Peyer's patch (tissue), 4 donors: ENCODE measurements at regions not wholly inside any gene's neighbourhood (a gene's known extent, or its start where the extent isn't known, plus 50 kb on each side); places are given as distances from the start of the nearest gene placed in this dataset.

ENCODE experiments used
- DNase-seq, 3 donors: peaks; one replicate each; pipeline ENCODE4 v3.0.0-alpha.2; 2017 to 2019
- H3K27ac ChIP-seq, 4 donors: fragments of 200-600 bp; sonication (generic); one replicate each; pipeline ENCODE4 v1.5.1; 2016 to 2019
- H3K27me3 ChIP-seq, 2 donors: fragments of 200-600 bp; sonication (generic); one replicate each; pipeline ENCODE4 v1.5.1; 2019
- H3K36me3 ChIP-seq, 3 donors: fragments of 200-600 bp; sonication (generic); one replicate each; pipeline ENCODE4 v1.5.1; 2016 to 2019
- H3K4me1 ChIP-seq, 4 donors: fragments of 200-600 bp; sonication (generic); one replicate each; pipeline ENCODE4 v1.5.1; 2016 to 2019
- H3K4me3 ChIP-seq, 4 donors: fragments of 200-600 bp; sonication (generic); 1 replicate in 3 of 4; 2 replicates in 1 of 4; pipeline ENCODE4 v1.5.1; 2016 to 2019; ENCODE audit warnings: mild to moderate bottlenecking in 1 of 4
- H3K9me3 ChIP-seq, 4 donors: fragments of 200-600 bp; sonication (generic); one replicate each; pipeline ENCODE4 v1.5.1; 2016 to 2019; ENCODE audit warnings: mild to moderate bottlenecking in 1 of 4
- CTCF ChIP-seq, 6 experiments: fragments of 450-650 bp in 4 of 6; fragments of 200-600 bp in 2 of 6; sonication (generic) in 1 of 6; IDR thresholded peaks; one replicate each; pipeline ENCODE4 v1.5.1; 2017 to 2019; ENCODE audit warnings: antibody characterized with exemption in 6 of 6, mild to moderate bottlenecking in 3 of 6, moderate library complexity in 1 of 6
- POLR2A ChIP-seq, 2 donors: fragments of 450-650 bp; IDR thresholded peaks; one replicate each; pipeline ENCODE4 v1.5.1; 2017; ENCODE audit warnings: antibody characterized with exemption in 2 of 2, mild to moderate bottlenecking in 2 of 2, moderate library complexity in 2 of 2

GRCh38 chr5:143557061-143557818 is 153.8 kb upstream of the NR3C1 start:
- H3K36me3 ChIP-seq: no peaks in the 10 kb centered on the region
- no peak overlapping the region for H3K4me3 ChIP-seq
- TF ChIP-seq POLR2A (IDR thresholded peaks at IDR 0.05): no peak
- no peak for TF ChIP-seq CTCF (IDR thresholded peaks at IDR 0.05)
- H3K4me1 ChIP-seq: no peaks in the 10 kb centered on the region
- H3K27ac ChIP-seq: no peak overlapping the region
- DNase-seq: no peak
- H3K27me3 ChIP-seq: no peaks in the 10 kb centered on the region
- H3K9me3 ChIP-seq: no peaks in the 10 kb centered on the region

DNA sequence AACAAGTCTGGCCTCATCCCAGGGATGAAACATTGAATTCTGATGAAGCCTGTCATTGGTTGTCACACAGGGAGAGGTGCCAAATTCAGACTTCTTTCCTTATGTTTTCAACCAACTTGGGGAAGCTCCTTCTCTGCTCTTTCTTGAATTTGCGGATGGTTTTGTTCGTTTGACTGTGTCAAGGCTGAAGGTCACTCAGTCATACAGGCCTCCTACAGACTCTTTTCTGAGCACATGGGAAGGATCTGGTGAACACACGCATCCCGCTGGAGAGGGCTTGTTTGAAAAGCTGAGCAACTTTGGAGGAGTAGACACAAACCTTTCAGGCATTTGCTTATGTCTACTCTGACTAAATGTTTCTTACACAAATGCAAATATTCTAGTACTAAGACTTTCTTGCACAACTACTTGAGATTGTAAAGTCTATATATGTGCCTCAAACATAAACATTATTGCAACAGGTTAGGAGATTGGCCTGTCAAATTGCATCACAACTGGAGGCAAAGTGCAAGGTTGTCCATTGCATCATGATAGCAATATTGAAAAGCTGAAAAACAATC is 151.5 kb upstream of the NR3C1 start:
- H3K9me3 ChIP-seq: no peaks in the 10 kb centered on the region
- no peak overlapping the region for H3K4me3 ChIP-seq
- H3K27ac ChIP-seq: peak overlapping the region in 1 of 4 donors; percentile 55
- no peaks in the 10 kb centered on the region for H3K4me1 ChIP-seq
- H3K36me3 ChIP-seq: no peaks in the 10 kb centered on the region
- DNase-seq: peak in 1 of 3 donors; percentile 58
- TF ChIP-seq CTCF (IDR thresholded peaks at IDR 0.05) (no peak), POLR2A (IDR thresholded peaks at IDR 0.05) (no peak)
- H3K27me3 ChIP-seq: no peaks in the 10 kb centered on the region

DNA sequence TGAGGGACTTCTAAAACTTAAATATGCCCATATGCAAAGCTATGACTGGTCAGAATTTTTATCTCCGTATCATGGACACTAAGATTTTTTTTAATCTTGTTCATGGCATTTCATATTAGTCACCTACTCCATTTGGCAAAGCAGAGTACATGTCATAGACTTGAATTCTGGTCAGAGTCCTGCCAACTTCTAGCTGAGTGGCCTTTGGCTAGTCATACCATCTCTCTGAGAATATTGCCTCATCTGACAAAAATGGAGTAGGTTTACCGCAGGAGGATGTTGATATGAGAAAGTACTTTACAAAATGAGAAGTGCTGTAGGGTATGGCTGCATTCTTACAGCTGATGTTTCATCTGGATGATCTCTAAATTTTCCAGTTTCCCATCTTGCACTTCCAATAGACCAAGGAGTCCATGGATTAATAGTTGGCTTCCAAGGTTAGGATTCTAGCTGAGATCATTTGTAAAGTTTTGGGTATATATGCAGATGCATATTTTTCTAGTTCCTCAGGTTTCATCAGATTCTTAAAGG is 150.8 kb upstream of the NR3C1 start:
- no peaks in the 10 kb centered on the region for H3K9me3 ChIP-seq
- no peaks in the 10 kb centered on the region for H3K27me3 ChIP-seq
- peak overlapping the region in 1 of 4 donors; percentile 55 for H3K27ac ChIP-seq
- DNase-seq: no peak
- H3K36me3 ChIP-seq: no peaks in the 10 kb centered on the region
- H3K4me3 ChIP-seq: no peak overlapping the region
- TF ChIP-seq CTCF (IDR thresholded peaks at IDR 0.05) (no peak), POLR2A (IDR thresholded peaks at IDR 0.05) (no peak)
- H3K4me1 ChIP-seq: no peaks in the 10 kb centered on the region

GRCh38 chr5:143552680-143553079 is 149.2 kb upstream of the NR3C1 start:
- TF ChIP-seq POLR2A (IDR thresholded peaks at IDR 0.05) (no peak), CTCF (IDR thresholded peaks at IDR 0.05) (no peak)
- no peaks in the 10 kb centered on the region for H3K4me1 ChIP-seq
- H3K27me3 ChIP-seq: no peaks in the 10 kb centered on the region
- DNase-seq: no peak
- H3K36me3 ChIP-seq: no peaks in the 10 kb centered on the region
- no peak overlapping the region for H3K4me3 ChIP-seq
- no peak overlapping the region for H3K27ac ChIP-seq
- no peaks in the 10 kb centered on the region for H3K9me3 ChIP-seq

DNA sequence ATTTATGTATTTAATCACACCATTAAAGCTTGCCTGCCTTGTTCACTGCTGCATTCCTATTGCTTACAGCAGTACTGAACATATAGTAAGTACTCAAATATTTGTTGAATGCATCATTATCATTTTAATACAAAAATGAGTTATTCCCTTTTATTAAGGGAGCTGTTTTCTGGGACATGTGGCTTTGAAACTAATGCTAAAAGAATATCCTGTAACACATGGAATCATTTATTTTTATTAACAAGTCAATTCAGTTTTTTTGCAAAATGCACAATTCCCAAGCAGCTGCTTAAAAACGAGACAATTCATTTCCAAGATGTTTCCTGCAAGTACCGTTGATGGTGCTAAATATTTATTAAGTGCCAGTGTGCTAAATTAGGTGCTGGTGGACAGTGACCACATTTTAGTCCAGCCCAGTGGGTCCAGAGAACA is 148.3 kb upstream of the NR3C1 start:
- H3K27ac ChIP-seq: no peak overlapping the region
- no peaks in the 10 kb centered on the region for H3K36me3 ChIP-seq
- TF ChIP-seq CTCF (IDR thresholded peaks at IDR 0.05) (no peak), POLR2A (IDR thresholded peaks at IDR 0.05) (no peak)
- no peak overlapping the region for H3K4me3 ChIP-seq
- no peaks in the 10 kb centered on the region for H3K4me1 ChIP-seq
- DNase-seq: no peak
- H3K9me3 ChIP-seq: no peaks in the 10 kb centered on the region
- H3K27me3 ChIP-seq: no peaks in the 10 kb centered on the region
